Loucy (cell line): ENCODE measurements at regions not wholly inside any gene's neighbourhood (a gene's known extent, or its start where the extent isn't known, plus 50 kb on each side); places are given as distances from the start of the nearest gene placed in this dataset.
"Not testable (repeated sequence)": the region's sequence is repeated elsewhere in the genome, so short reads cannot be mapped to it uniquely, and the experiment has no call there.

ENCODE experiments used
- H2AFZ ChIP-seq: fragments of 200-600 bp; sonication (generic); 2 replicates; pipeline ENCODE4 v1.6.0; 2016; ENCODE audit warnings: antibody characterized with exemption, mild to moderate bottlenecking, low read length, moderate library complexity
- H3F3A ChIP-seq: fragments of 200-600 bp; 2 replicates; pipeline ENCODE4 v1.6.0; 2016; ENCODE audit warnings: antibody characterized with exemption, low read depth, mild to moderate bottlenecking
- H3K27me3 ChIP-seq: fragments of 200-600 bp; sonication (generic); 2 replicates; pipeline ENCODE4 v1.6.1; 2014; ENCODE audit warnings: low read length, mild to moderate bottlenecking; ENCODE audit not compliant: insufficient read depth, poor library complexity, severe bottlenecking
- H3K36me3 ChIP-seq: fragments of 200-600 bp; sonication (generic); 2 replicates; pipeline ENCODE4 v1.6.1; 2016; ENCODE audit warnings: low read length; ENCODE audit not compliant: insufficient read depth
- H3K4me1 ChIP-seq: fragments of 200-600 bp; sonication (generic); 2 replicates; pipeline ENCODE4 v1.5.1; 2014; ENCODE audit warnings: low read length, mild to moderate bottlenecking; ENCODE audit not compliant: insufficient read depth, poor library complexity, severe bottlenecking
- H3K4me2 ChIP-seq: fragments of 200-600 bp; sonication (generic); 2 replicates; pipeline ENCODE4 v1.6.0; 2014; ENCODE audit warnings: antibody characterized with exemption, low read length, low read depth, mild to moderate bottlenecking; ENCODE audit not compliant: poor library complexity, severe bottlenecking
- H3K4me3 ChIP-seq: fragments of 200-600 bp; sonication (generic); 2 replicates; pipeline ENCODE4 v1.5.1; 2014; ENCODE audit warnings: low read length, mild to moderate bottlenecking, mixed read lengths; ENCODE audit not compliant: poor library complexity, severe bottlenecking
- H3K79me2 ChIP-seq: fragments of 200-600 bp; sonication (generic); 2 replicates; pipeline ENCODE4 v1.6.1; 2014; ENCODE audit warnings: low read length; ENCODE audit not compliant: insufficient read depth
- H3K9ac ChIP-seq: fragments of 200-600 bp; sonication (generic); 2 replicates; pipeline ENCODE4 v1.6.0; 2014; ENCODE audit warnings: mild to moderate bottlenecking, low read depth, low read length, moderate library complexity; ENCODE audit not compliant: poor library complexity, severe bottlenecking
- H3K9me2 ChIP-seq: fragments of 200-600 bp; sonication (generic); replicated peaks from 2 replicates; pipeline ENCODE4 v1.6.1; 2016; ENCODE audit warnings: low read depth, low read length, mixed read lengths
- H3K9me3 ChIP-seq: fragments of 200-600 bp; sonication (generic); 2 replicates; pipeline ENCODE4 v1.6.1; 2014; ENCODE audit warnings: mild to moderate bottlenecking, antibody characterized with exemption, low read length, low read depth; ENCODE audit not compliant: insufficient read depth
- H4K20me1 ChIP-seq: fragments of 200-600 bp; sonication (generic); 2 replicates; pipeline ENCODE4 v1.6.0; 2014; ENCODE audit warnings: antibody characterized with exemption, low read length, mild to moderate bottlenecking; ENCODE audit not compliant: insufficient read depth, poor library complexity, severe bottlenecking
- CTCF ChIP-seq: fragments of 200-600 bp; sonication (generic); conservative IDR thresholded peaks from 2 replicates; pipeline ENCODE4 v1.5.1; 2014; ENCODE audit warnings: mild to moderate bottlenecking, antibody characterized with exemption, low read length
- EZH2phosphoT487 ChIP-seq: fragments of 200-600 bp; IDR thresholded peaks from 2 replicates; pipeline ENCODE4 v1.6.1; 2018; ENCODE audit warnings: antibody characterized with exemption, mild to moderate bottlenecking, moderate library complexity, borderline replicate concordance

DNA sequence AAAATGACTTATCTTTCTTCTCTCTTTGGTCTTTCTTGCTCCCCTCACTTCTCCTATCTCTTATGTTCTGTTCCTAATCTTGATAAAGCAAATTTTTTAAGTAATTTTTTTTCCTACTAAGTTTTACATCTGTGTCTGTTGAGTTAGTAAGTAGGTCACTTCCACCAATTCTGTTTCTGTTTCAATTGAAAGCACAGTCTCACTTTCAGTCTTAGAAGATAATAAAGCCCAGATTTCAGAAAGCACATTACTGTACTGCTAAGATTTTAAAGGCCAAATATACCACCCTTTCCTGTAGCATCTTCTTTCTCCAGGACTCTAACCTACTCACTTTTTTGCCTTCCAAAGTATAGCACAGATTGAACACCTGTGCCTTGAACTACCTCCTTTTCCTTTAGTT is 866.1 kb upstream of the ADGRB3 start:
- Histone ChIP-seq H3K4me1 (no peaks in the 10 kb centered on the region), H3K9me3 (no peaks in the 10 kb centered on the region), H4K20me1 (no peaks in the 10 kb centered on the region), H3K4me2 (no peak overlapping the region), H3K9me2 (no peaks in the 10 kb centered on the region), H3K4me3 (no peak overlapping the region), H3K9ac (no peak overlapping the region), H3K27me3 (no peaks in the 10 kb centered on the region), H3F3A (no peaks in the 10 kb centered on the region), H2AFZ (no peak overlapping the region), H3K36me3 (no peaks in the 10 kb centered on the region), H3K79me2 (no peaks in the 10 kb centered on the region)
- TF ChIP-seq CTCF: no peak

DNA sequence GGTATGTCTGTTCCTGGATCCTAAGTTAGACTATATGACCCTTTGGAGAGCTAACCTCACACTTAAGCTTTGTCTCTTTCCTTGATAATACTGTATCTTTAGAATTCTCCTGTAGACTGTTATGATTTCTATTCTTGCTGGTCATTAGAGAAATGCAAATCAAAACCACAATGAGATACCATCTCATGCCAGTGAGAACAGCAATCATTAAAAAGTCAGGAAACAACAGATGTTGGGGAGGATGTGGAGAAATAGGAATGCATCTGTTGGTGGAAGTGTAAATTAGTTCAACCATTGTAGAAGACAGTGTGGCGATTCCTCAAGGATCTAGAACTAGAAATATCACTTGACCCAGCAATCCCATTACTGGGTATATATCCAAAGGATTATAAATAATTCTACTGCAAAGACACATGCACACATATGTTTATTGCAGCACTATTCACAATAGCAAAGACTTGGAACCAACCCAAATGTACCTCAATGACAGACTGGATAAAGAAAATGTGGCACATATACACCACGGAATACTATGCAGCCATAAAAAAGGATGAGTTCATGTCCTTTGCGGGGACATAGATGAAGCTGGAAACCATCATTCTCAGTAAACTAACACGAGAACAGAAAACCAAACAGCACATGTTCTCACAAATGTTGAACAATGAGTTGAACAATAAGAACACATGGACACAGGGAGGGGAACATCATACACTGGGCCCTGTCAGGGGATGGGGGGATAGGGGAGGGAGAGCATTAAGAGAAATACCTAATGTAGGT is 867.8 kb upstream of the ADGRB3 start:
- not testable (repeated sequence) for H3K9me2 ChIP-seq, H3K4me2 ChIP-seq, H3K9ac ChIP-seq, H3K79me2 ChIP-seq, H4K20me1 ChIP-seq, H2AFZ ChIP-seq, H3K36me3 ChIP-seq, H3K4me3 ChIP-seq, H3F3A ChIP-seq, H3K27me3 ChIP-seq, H3K9me3 ChIP-seq, H3K4me1 ChIP-seq

- TF ChIP-seq EZH2phosphoT487 (no peak), CTCF (no peak)
Observed at GRCh38 chr6:67766057-67766456, 869.0 kb upstream of the ADGRB3 start.

DNA sequence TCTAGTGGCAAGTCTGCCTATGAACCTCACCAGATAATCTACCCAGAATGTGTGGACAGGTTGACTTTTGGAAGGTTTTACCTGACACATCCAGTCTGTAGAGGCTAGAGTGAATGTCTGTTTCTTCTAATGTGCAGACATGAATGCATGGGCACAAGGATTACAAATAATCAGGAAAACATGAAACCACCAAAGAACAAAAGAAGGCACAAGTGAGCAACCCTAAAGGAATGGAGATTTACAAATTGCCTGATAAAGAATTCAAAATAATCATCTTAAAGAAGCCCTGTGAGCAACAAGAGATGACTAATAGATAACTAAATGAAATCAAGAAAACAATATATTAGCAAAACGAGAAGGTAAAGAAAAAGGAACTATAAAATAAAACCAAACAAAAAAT is 876.1 kb upstream of the ADGRB3 start:
- Histone ChIP-seq H3K27me3 (no peaks in the 10 kb centered on the region), H3K4me3 (no peak overlapping the region), H3K79me2 (no peaks in the 10 kb centered on the region), H2AFZ (no peak overlapping the region), H3K4me1 (no peaks in the 10 kb centered on the region), H4K20me1 (no peaks in the 10 kb centered on the region), H3K4me2 (no peak overlapping the region), H3F3A (no peaks in the 10 kb centered on the region), H3K9ac (no peak overlapping the region), H3K9me3 (no peaks in the 10 kb centered on the region), H3K9me2 (no peaks in the 10 kb centered on the region), H3K36me3 (no peaks in the 10 kb centered on the region)
- TF ChIP-seq CTCF: no peak
- no peak for TF ChIP-seq EZH2phosphoT487

More at GRCh38 chr6:67766057-67766456, 869.0 kb upstream of the ADGRB3 start:
- Histone ChIP-seq H3K4me1 (no peaks in the 10 kb centered on the region), H3K79me2 (no peaks in the 10 kb centered on the region), H4K20me1 (no peaks in the 10 kb centered on the region), H3K4me2 (no peak overlapping the region), H3K27me3 (no peaks in the 10 kb centered on the region), H3F3A (no peaks in the 10 kb centered on the region), H3K9me3 (no peaks in the 10 kb centered on the region), H3K9ac (no peak overlapping the region), H3K9me2 (no peaks in the 10 kb centered on the region), H3K36me3 (no peaks in the 10 kb centered on the region), H3K4me3 (no peak overlapping the region), H2AFZ (no peak overlapping the region)
